OCI-LY7 (cell line): ENCODE measurements at regions not wholly inside any gene's neighbourhood (a gene's known extent, or its start where the extent isn't known, plus 50 kb on each side); places are given as distances from the start of the nearest gene placed in this dataset.

Experiments used
- CTCF ChIP-seq: fragments of 200-600 bp; sonication (generic); conservative IDR thresholded peaks from 2 replicates; pipeline ENCODE4 v1.5.1; 2014; ENCODE audit warnings: mild to moderate bottlenecking, antibody characterized with exemption, low read length, moderate library complexity, mixed read lengths
- EZH2phosphoT487 ChIP-seq: fragments of 200-600 bp; sonication (generic); IDR thresholded peaks from 2 replicates; pipeline ENCODE4 v1.6.1; 2018; ENCODE audit warnings: low read depth, borderline replicate concordance, mild to moderate bottlenecking, mixed run types, antibody characterized with exemption, low read length, moderate library complexity, mixed read lengths

- no peak for TF ChIP-seq CTCF
- TF ChIP-seq EZH2phosphoT487: no peak
Observed at GRCh38 chr11:90594658-90595057, 371.8 kb upstream of the CHORDC1 start.
